HepG2 (cell line): ENCODE measurements at regions not wholly inside any gene's neighbourhood (a gene's known extent, or its start where the extent isn't known, plus 50 kb on each side); places are given as distances from the start of the nearest gene placed in this dataset.

ENCODE experiments used
- ATAC-seq: fragments of 200-7000 bp; cut with Tn5 transposase; 3 replicates; pipeline ENCODE4 v1.9.1; 2020; ENCODE audit warnings: mild to moderate bottlenecking, moderate library complexity
- BruUV-seq: library from RNA; stranded (reverse); fragments of 400-500 nt; replicated peaks from 2 replicates; lab custom pipeline; 2021; lab: Mats Ljungman, UMichigan
- CTCF ChIA-PET: fragments of 300-600 bp; formaldehyde crosslinking; extraction: SDS; loops from one replicate; lab custom pipeline; 2021; ENCODE audit warnings: low total read pairs, inconsistent platforms, low intra/inter-chr PET ratio; lab: Yijun Ruan, JAX
- POLR2A ChIA-PET: fragments of 350-600 bp; sonication (Branson Sonifier 250); formaldehyde crosslinking; loops from one replicate; lab custom pipeline; 2020; ENCODE audit warnings: antibody characterized with exemption, inconsistent platforms; lab: Yijun Ruan, JAX
- DNase-seq: peaks from one replicate; pipeline ENCODE4 v3.0.0-alpha.2; 2015; ENCODE audit warnings: low spot score
- FAIRE-seq: peaks from 3 replicates; lab custom pipeline; 2011; peaks lifted over from hg19 to GRCh38; lab: Jason Lieb, UNC
- H2AFZ ChIP-seq: one replicate; pipeline ENCODE4 v1.6.1; 2011; ENCODE audit warnings: low read length, inconsistent platforms
- H3K27ac ChIP-seq: fragments of 300-600 bp; 3 replicates; pipeline ENCODE4 v1.8.0; 2011; ENCODE audit warnings: mixed run types, mild to moderate bottlenecking, mixed read lengths, low read length, inconsistent platforms; ENCODE audit not compliant: insufficient read depth; ENCODE audit errors: extremely low read length
- H3K27me3 ChIP-seq, 2 experiments: fragments of 200-600 bp in 1 of 2; 2 replicates in 1 of 2; 3 replicates in 1 of 2; pipeline versions ENCODE4 v1.6.0 to v1.8.0; 2011; ENCODE audit warnings: low read length in 2 of 2, mild to moderate bottlenecking in 2 of 2, moderate library complexity in 2 of 2, inconsistent platforms in 1 of 2; ENCODE audit not compliant: insufficient read depth in 2 of 2, control insufficient read depth in 1 of 2
- H3K36me3 ChIP-seq, 2 experiments: fragments of 200-600 bp in 1 of 2; replicated peaks in 1 of 2; 2 replicates in 1 of 2; 3 replicates in 1 of 2; pipeline versions ENCODE4 v1.5.1 to v1.8.0; 2011; ENCODE audit warnings: low read length in 2 of 2, inconsistent platforms in 1 of 2; ENCODE audit not compliant: insufficient read depth in 2 of 2, control insufficient read depth in 1 of 2
- H3K4me1 ChIP-seq: 2 replicates; pipeline ENCODE4 v1.5.1; 2012; ENCODE audit warnings: low read length, inconsistent platforms; ENCODE audit not compliant: insufficient read depth
- H3K4me2 ChIP-seq: 2 replicates; pipeline ENCODE4 v1.6.0; 2011; ENCODE audit warnings: low read depth, low read length, inconsistent platforms
- H3K4me3 ChIP-seq, 3 experiments: fragments of 200-600 bp in 1 of 3; sonication (generic), shearing (Covaris generic) in 1 of 3; replicated peaks in 1 of 3; 2 replicates each; pipeline ENCODE4 v1.5.1; 2011 to 2016; ENCODE audit warnings: low read length in 3 of 3, inconsistent platforms in 2 of 3, low read depth in 2 of 3, mild to moderate bottlenecking in 2 of 3, control low read depth in 1 of 3, mixed read lengths in 1 of 3; ENCODE audit not compliant: insufficient read depth in 1 of 3
- H3K79me2 ChIP-seq: one replicate; pipeline ENCODE4 v1.6.1; 2011; ENCODE audit warnings: low read length, inconsistent platforms; ENCODE audit not compliant: insufficient read depth
- H3K9ac ChIP-seq: 2 replicates; pipeline ENCODE4 v1.6.0; 2011; ENCODE audit warnings: mild to moderate bottlenecking, low read depth, low read length, inconsistent platforms; ENCODE audit not compliant: insufficient read depth
- H3K9me3 ChIP-seq: 2 replicates; pipeline ENCODE4 v1.5.1; 2012; ENCODE audit warnings: mild to moderate bottlenecking, low read length
- H4K20me1 ChIP-seq: 2 replicates; pipeline ENCODE4 v1.6.0; 2011; ENCODE audit warnings: inconsistent platforms, mild to moderate bottlenecking, low read length, moderate library complexity; ENCODE audit not compliant: insufficient read depth
- AHDC1 ChIP-seq: sonication (generic); formaldehyde crosslinking; IDR thresholded peaks from 2 replicates; pipeline ENCODE4 v1.5.1; 2020; ENCODE audit warnings: mild to moderate bottlenecking, missing genetic modification reagents, borderline replicate concordance
- CBX5 ChIP-seq: sonication (generic); formaldehyde crosslinking; IDR thresholded peaks from 2 replicates; pipeline ENCODE4 v1.4.0; 2020; ENCODE audit warnings: missing genetic modification reagents, borderline replicate concordance
- E2F1 ChIP-seq: sonication (generic); formaldehyde crosslinking; IDR thresholded peaks from 2 replicates; pipeline ENCODE4 v1.5.0; 2020; ENCODE audit warnings: missing genetic modification reagents
- KDM4B ChIP-seq: sonication (generic); formaldehyde crosslinking; IDR thresholded peaks from 2 replicates; pipeline ENCODE4 v1.4.0; 2020; ENCODE audit warnings: missing genetic modification reagents
- MAFF ChIP-seq: IDR thresholded peaks from 2 replicates; pipeline ENCODE4 v1.6.1; 2011; ENCODE audit warnings: low read depth, low read length, improper control_type of control experiment
- NAIF1 ChIP-seq: sonication (generic); formaldehyde crosslinking; IDR thresholded peaks from 2 replicates; pipeline ENCODE4 v1.5.0; 2020; ENCODE audit warnings: mild to moderate bottlenecking, missing genetic modification reagents, borderline replicate concordance
- PCBP1 ChIP-seq: fragments of 200-400 bp; formaldehyde crosslinking; IDR thresholded peaks from 2 replicates; pipeline ENCODE4 v1.6.1; 2017; ENCODE audit warnings: mild to moderate bottlenecking, low read depth, low read length, borderline replicate concordance
- RFX3 ChIP-seq: IDR thresholded peaks from 2 replicates; pipeline ENCODE4 v1.6.1; 2016; ENCODE audit warnings: missing biosample characterization, missing genetic modification reagents
- TRIM22 ChIP-seq: fragments of 450-650 bp; IDR thresholded peaks from 2 replicates; pipeline ENCODE4 v1.6.1; 2017
- ZBTB26 ChIP-seq: IDR thresholded peaks from 2 replicates; pipeline ENCODE4 v1.6.1; 2016; ENCODE audit warnings: missing compliant biosample characterization, missing genetic modification reagents, borderline replicate concordance
- ZNF33B ChIP-seq: sonication (generic); formaldehyde crosslinking; IDR thresholded peaks from 2 replicates; pipeline ENCODE4 v1.5.1; 2020; ENCODE audit warnings: mild to moderate bottlenecking, missing genetic modification reagents
- ZNF576 ChIP-seq: sonication (generic); formaldehyde crosslinking; IDR thresholded peaks from 2 replicates; pipeline ENCODE4 v1.4.0; 2020; ENCODE audit warnings: mild to moderate bottlenecking, missing genetic modification reagents
- ZNF660 ChIP-seq: sonication (generic); formaldehyde crosslinking; IDR thresholded peaks from 2 replicates; pipeline ENCODE4 v1.5.1; 2020; ENCODE audit warnings: mild to moderate bottlenecking, low read depth, missing genetic modification reagents, borderline replicate concordance
- ZNF878 ChIP-seq: sonication (generic); formaldehyde crosslinking; IDR thresholded peaks from 2 replicates; pipeline ENCODE4 v1.8.1; 2023; ENCODE audit warnings: mild to moderate bottlenecking, missing genetic modification reagents, moderate library complexity
- WGBS: methylation state at CpG from one replicate; pipeline ENCODE4 v1.1.6; 2017; ENCODE audit warnings: low lambda C conversion rate; 5-methylcytosine and 5-hydroxymethylcytosine counted together
- in situ Hi-C: cut with HindIII; loops from 2 replicates; pipeline ENCODE4 v1.10.0; 2017; ENCODE audit warnings: low pct_unique_long_range_greater_than_20kb; ENCODE audit not compliant: extremely low pct_ligation_motif_present
- intact Hi-C: fragments of 100-400 bp; cut with micrococcal nuclease; formaldehyde crosslinking; loops from one replicate; pipeline ENCODE4 v1.10.0; 2022; ENCODE audit not compliant: unreplicated experiment

GRCh38 chr3:150150633-150151032 lies 179.9 kb upstream of the PFN2 start (continued):
- TF ChIP-seq KDM4B (CRISPR knock-in tag) (no peak), PCBP1 (no peak), ZNF576 (no peak), ZBTB26 (CRISPR knock-in tag) (no peak), NAIF1 (CRISPR knock-in tag) (no peak), ZNF878 (CRISPR knock-in tag) (no peak), ZNF660 (no peak), MAFF (no peak), TRIM22 (no peak), RFX3 (CRISPR knock-in tag) (no peak)

GRCh38 chr3:150149651-150150051 lies 179.0 kb upstream of the PFN2 start:
- H3K9ac ChIP-seq = no peak overlapping the region
- in situ Hi-C loops = no loop called here
- H3K4me1 ChIP-seq = no peaks in the 10 kb centered on the region
- H3K9me3 ChIP-seq = no peaks in the 10 kb centered on the region
- H4K20me1 ChIP-seq = no peaks in the 10 kb centered on the region
- ChIA-PET CTCF (no interaction called here), POLR2A (no interaction called here)
- 0% methylated on average over 1 of the region's 1 CpG for WGBS
- no peaks in the 10 kb centered on the region for H3K36me3 ChIP-seq
- H3K79me2 ChIP-seq = no peaks in the 10 kb centered on the region
- no TSS peak for BruUV-seq
- H3K4me2 ChIP-seq = no peak overlapping the region
- H2AFZ ChIP-seq = no peak overlapping the region
- no peak overlapping the region for H3K27ac ChIP-seq
- no peak for ATAC-seq
- H3K27me3 ChIP-seq = peaks cover 0 to 7% of the 10 kb centered on the region in 2 experiments; a peak in 4 of 5 replicates
- no peak overlapping the region for H3K4me3 ChIP-seq
- intact Hi-C loops = no loop called here
- no peak for FAIRE-seq
- no peak for DNase-seq
- TF ChIP-seq AHDC1 (CRISPR knock-in tag) (no peak), ZNF33B (CRISPR knock-in tag) (no peak), CBX5 (CRISPR knock-in tag) (no peak), E2F1 (no peak)
